ENCODE measurements at regions not wholly inside any gene's neighbourhood (a gene's known extent, or its start where the extent isn't known, plus 50 kb on each side); places are given as distances from the start of the nearest gene placed in this dataset.
"Not testable (repeated sequence)": the region's sequence is repeated elsewhere in the genome, so short reads cannot be mapped to it uniquely, and the experiment has no call there.

DNA sequence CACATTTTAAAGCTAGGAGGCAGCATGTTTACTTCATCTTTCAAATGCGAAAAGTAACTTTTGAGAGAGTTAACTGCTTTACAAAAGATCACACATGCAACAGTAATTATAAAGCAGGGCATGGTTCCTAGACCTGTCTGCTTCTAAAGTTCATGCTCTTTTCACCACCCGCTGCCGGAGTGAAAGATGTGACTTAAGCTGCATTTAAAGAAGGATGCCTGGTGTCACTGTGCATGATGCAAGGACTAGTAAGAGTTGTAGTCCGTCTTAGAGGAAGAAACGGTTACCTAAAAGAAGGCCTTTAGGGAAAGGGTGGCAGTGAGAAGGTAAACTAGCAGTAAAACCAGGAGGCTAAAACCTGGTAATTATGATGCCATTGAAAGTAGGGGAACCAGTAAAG is 1689.1 kb downstream of the KCNT2 start:
- DNase-seq (ENCODE audit: low read depth) = no peak

DNA sequence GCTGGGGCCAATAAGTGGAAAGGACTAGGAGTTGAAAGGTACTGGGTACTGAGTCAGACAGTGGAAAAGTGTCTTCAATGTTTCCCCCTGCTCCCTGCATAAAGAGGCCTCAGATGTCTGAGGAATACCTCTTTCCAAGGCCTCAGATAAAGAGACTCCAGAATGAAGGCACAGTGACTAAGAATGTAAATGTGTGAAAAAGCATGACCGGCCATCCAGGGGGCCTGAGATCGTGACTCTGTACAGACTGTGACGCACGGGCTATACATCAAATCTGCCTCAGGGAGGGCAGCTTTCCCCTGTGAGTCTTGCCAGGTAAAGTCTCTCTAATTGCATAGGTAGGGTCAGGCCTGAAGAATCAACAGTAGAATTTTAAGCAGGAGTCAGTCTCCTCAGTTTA is 1690.5 kb downstream of the KCNT2 start:
- no peak for DNase-seq (ENCODE audit: low read depth)

DNA sequence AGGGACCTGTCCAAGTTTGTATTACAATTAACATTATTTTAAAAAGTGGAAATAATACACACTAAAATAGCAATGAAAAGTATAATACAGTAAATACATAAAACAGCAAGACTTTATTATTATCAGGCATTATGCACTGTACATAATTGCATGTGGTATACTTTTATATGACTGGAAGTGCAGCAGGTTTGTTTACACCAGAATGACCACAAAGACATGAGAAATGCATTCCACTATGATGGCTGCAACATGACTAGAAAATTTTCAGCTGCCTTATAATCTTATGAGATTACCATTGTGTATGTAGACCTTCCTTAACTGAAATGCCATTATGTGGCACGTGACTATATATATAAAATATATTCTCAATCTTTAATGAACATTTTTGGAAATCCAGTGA is 1699.6 kb downstream of the KCNT2 start:
- DNase-seq (ENCODE audit: low read depth) = peak; percentile 76

DNA sequence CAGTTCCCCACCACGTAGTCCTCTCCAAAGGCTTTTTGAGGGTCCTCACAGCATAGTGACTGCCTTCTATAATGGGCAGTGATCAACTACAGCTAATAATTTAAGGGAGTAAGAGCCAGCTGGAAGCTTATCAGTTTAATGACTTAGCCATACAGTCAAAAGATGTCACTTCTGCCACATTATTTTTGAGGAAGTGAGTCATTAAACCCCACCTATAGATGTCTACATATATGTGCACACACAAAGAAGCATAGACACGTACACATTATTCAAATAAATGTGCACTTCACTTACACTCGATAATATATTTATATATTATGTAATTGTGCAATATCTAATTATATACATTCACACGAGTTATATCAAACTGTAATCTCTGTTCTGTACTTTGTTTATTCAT is 1704.7 kb downstream of the KCNT2 start:
- no peak for DNase-seq (ENCODE audit: low read depth)

DNA sequence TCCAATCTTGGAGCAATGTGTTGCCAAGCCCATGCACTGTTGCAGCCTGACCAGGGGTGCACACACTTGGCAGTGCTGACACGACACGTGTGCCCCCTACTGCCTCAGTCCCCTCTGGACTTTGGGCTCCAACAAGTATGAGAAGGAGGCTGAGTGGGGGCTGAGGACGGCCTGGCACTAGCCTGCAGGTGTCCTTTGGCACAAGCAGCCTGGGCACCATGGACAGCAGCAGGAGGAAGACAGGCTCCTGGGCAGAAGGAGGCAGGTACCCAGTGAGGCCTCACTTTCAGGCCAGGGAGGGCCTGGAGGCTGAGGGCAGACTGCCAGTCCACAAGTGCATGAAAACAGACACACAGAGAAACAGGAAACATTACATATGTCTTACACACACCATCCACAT is 1702.9 kb upstream of the B3GALT2 start:
- DNase-seq (ENCODE audit: low read depth) = no peak

DNA sequence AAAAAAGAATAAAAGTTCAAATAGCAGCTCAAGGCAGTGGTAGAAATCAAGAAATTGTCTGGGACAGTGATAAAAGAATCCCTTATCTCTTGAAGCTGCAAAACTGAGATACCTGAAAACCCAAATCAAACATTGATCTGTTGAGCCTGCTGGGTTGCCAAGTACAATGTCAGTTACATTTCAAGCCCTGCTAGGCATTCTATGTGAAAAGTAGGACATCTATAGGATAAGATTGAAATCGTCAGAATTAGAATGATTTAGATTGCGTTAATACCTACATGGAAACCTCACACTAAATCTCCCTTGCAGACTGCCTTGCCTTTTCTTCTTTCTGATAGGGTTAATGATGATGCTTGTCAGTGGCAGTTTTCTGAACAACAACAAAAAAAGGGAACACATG is 1684.4 kb upstream of the B3GALT2 start:
- no peak for DNase-seq (ENCODE audit: low read depth)

DNA sequence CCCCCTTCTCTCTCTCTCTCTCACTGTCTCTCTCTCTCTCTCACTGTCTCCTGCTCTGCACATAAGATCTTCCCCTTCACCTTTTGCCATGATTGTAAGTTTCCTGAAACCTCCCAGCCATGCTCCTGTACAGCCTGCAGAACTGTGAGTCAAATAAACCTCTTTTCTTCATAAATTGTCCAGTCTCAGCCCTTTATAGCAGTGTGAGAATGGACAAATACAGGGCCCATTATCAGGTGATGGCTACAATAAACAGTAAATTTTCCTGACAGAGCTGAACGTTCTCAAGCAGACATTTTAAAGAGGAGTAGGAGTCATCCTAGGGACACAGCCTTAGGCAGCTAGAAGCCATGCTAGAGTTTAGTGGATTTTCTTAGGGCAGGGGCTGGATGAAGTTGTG is 1679.7 kb upstream of the B3GALT2 start:
- DNase-seq (ENCODE audit: low read depth) = no peak

DNA sequence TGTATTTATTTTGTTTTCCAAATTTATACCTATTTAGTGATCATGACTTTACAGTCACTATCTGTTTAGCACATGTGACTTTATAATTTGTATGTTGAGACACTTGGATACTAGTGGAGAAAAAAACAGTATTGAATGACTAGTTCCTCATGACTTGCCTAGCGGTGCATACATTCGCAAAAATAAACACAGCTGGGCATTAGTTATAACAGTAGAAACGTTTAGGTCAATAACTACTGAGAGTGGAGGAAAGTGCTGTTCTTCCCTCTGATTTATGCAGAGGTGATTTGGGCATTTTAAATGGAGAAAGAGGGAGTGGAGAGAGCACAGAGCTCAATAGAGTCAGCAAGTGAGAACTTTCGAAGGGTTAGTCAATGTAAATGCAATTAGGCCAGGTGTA is 1679.0 kb upstream of the B3GALT2 start:
- DNase-seq (ENCODE audit: low read depth) = no peak

DNA sequence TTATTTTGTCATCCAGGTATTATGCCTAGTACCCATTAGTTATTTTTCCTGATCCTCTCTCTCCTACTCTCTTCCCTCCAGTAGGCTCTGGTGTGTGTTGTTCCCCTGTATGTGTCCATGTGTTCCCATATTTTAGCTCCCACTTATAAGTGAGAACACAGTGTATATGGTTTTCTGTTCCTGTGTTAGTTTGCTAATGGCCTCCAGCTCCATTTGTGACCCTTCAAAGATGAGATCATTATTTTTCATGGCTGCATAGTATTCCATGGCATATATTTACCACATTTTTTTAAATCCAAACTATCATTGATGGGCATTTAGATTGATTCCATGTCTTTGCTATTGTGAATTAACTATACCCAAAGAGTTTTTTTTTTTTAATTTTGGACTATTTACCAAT is 1675.7 kb upstream of the B3GALT2 start:
- no peak for DNase-seq (ENCODE audit: low read depth)

DNA sequence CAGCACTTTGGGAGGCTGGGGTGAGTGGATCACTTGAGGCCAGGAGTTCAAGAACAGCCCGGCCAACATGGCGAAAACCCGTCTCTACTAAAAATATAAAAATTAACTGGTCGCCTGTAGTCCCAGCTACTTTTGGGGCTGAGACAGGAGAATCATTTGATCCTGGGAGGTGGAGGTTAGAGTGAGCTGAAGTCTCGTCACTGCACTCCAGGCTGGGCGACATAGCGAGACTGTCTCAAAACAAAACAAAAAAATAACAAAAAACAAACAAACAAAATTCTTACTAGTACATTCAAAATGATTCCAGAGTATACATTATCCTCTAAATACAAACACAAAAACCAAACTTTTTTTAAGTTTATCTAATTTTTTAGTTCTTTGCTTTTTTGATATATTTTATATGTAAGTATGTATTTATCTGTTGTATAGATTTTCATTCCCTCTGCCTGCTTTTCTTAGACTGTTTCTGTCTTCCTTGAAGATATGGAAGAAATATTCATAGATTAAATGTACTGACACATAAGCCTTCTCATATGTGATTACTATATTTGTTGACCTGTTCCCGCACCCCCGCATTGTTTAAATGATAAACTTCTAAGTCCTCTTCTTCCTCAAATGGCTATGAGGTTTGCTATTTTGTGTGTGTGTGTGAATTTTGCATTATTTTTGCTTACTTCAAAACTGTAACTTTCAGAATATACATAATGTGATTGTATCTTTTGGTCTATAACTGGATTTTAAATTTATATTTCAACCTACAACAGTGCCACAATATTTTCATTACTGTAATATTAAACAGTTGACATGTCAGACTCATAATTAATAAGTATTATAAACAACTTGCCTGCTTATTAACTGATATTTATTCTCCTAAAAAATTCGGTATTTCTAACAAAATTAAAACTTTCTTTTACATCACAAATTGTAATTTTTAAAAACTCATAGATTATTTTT is 1674.1 kb upstream of the B3GALT2 start:
- no peak for DNase-seq (ENCODE audit: low read depth)

DNA sequence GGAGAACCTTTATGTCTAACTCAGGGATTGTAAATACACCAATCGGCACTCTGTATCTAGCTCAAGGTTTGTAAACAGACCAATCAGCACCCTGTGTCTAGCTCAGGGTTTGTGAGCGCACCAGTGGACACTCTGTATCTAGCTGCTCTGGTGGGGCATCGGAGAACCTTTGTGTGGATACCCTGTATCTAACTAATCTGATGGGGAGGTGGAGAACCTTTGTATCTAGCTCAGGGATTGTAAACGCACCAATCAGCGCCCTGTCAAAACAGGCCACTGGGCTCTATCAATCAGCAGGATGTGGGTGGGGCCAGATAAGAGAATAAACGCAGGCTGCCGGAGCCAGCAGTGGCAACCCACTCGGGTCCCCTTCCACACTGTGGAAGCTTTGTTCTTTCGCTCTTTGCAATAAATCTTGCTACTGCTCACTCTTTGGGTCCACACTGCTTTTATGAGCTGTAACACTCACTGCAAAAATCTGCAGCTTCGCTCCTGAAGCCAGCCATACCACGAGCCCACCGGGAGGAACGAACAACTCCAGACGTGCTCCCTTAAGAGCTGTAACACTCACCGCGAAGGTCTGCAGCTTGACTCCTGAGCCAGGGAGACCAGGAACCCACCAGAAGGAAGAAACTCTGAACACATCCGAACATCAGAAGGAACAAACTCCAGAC is 1673.2 kb upstream of the B3GALT2 start:
- DNase-seq (ENCODE audit: low read depth) = not testable (repeated sequence)

DNA sequence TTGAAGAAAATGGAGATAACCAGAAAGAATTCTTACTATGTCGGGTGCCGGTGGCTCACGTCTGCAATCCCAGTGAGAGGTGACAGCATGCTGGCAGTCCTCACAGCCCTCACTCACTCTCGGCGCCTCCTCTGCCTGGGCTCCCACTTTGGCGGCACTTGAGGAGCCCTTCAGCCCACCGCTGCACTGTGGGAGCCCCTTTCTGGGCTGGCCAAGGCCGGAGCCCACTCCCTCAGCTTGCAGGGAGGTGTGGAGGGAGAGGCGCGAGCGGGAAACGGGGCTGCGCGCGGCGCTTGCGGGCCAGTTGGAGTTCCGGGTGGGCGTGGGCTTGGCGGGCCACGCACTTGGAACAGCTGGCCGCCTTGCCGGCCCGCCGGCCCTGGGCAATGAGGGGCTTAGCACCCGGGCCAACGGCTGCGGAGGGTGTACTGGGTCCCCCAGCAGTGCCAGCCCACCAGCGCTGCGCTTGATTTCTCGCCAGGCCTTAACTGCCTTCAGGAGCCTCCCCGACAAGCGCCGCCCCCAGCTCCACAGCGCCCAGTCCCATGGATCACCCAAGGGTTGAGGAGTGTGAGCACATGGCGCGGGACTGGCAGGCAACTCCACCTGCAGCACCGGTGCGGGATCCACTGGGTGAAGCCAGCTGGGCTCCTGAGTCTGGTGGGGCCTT is 1672.5 kb upstream of the B3GALT2 start:
- DNase-seq (ENCODE audit: low read depth) = not testable (repeated sequence)

DNA sequence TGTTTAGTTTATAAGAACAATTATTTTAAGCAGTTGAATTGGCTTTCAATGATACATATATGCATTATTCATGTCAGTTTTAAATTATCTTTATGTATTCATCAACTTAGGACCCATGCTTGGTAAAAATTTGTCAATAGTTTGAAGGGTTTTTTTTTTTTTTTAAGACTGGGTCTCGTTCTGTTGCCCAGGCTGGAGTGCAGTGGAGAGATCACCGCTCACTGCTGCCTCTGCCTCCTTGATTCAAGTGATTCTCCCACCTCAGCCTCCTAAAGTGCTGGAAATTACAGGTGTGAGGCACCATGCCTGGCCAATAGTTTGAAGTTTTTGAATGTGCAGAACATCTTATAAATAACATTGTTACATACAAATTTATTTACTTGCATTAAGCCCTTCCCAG is 1671.0 kb upstream of the B3GALT2 start:
- DNase-seq (ENCODE audit: low read depth) = no peak

DNA sequence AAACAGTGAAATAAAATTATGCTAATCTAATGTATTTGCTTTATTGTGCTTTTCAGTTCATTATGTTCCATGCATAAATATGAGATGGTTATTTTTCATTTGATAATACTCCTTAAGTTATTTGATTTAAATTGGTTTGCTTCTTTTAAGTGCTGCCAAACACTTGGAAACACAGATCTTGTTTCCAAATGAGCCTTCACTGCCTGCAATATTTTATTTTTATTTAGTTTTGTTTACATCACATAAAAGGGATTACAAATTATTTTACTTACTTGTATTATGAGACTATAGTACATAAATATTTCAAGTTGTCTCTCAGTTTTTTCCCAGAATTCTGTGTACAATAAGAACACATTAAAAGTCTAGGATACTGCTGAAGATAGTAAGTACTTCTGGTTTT is 1662.4 kb upstream of the B3GALT2 start:
- no peak for DNase-seq (ENCODE audit: low read depth)

DNA sequence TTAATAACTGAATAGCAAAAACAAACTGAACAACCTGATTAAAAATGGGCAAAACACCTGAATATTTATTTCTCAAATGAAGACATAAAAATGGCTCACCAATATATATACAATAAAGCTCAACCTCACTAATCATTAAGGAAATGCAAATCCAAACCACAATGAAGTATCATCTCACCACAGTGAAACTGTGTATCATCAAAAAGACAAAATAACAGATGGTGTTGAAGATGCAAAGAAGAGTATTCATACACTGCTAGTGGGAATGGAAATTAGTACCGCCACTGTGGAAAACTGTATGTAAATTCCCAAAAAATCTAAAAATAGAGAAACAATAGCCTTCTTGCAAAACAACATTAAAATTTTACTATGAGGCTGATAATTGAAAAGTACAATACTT is 1660.1 kb upstream of the B3GALT2 start:
- DNase-seq (ENCODE audit: low read depth) = no peak

DNA sequence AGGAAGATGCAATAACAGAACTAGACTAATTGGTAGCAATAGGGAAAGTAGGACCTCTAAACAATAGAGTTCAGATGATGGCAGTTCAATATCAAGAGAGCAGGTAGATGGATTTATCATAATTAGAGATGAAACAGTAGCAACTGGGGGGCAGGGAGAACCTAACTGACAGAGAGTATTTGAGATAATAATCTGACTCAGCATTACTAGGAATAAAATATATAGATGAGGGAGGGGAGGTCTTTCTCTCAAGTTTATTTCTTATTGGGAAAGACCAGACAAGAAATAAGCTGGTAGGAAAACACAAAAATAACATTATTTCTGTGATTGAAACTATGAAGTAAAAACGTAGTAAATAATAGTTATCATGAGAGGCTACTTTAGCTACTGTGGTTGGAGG is 1656.7 kb upstream of the B3GALT2 start:
- no peak for DNase-seq (ENCODE audit: low read depth)

DNA sequence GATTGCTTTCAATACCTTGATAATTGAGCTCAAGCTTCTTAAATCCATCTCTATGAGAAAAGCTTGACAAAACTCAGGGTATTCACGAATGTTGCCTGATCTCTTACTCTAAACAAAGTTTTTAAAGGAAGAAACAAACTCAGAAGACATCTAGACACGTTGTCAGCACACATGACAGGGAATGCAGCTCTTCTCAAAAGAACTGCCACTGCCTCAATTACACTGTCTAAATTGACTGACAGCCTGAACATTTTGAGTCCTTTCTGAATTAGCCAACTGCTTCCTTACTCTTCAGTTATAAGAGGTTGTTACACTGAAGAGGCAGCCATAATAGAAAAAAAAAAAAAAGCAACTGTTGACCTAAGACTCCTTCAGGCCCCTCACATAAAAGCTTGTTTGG is 1646.7 kb upstream of the B3GALT2 start:
- DNase-seq (ENCODE audit: low read depth) = no peak

DNA sequence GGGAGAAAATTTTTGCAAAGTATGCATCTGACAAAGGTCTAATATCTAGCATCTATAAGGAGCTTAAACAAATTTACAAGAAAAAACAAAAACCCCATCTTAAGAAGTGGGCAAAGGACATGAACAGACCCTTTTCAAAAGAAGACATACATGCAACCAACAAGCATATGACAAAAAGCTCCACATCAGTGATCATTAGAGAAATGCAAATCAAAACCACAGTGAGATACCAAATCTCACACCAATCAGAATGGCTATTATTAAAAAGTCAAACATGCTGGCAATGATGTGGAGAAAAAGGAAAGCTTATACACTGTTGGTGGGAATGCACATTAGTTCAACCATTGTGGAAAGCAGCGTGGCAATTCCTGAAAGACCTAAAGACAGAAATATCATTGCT is 1645.2 kb upstream of the B3GALT2 start:
- not testable (repeated sequence) for DNase-seq (ENCODE audit: low read depth)

DNA sequence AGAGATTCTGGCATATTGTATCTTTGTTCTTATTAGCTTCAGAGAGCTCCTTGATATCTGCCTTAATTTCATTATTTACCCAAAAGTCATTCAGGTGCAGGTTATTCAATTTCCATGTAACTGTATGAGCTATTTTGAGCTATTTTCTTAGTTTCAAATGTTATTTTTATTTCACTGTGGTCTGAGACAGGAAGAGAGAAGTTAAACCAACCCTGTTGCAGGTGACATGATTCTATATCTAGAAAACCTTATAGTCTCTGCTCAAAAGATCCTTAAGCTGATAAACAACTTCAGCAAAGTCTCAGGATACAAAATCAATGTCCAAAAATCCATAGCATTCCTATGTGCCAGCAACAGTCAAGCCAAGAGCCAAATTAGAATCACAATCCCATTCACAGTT is 1644.0 kb upstream of the B3GALT2 start:
- no peak for DNase-seq (ENCODE audit: low read depth)

DNA sequence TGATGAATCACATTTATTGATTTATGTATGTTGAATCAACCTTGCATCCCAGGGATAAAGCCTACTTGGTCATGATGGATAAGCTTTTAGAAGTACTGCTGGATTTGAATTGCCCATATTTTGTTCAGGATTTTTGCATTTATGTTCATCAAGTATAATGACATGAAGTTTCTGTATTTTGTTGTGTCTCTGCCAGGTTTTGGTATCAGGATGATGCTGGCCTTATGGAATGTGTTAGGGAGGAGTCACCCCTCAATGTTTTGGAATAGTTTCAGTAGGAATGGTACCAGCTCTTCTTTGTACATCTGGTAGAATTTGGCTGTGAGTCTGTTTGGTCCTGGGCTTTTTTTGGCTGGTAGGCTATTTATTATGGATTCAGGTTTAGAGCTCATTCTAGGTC is 1643.1 kb upstream of the B3GALT2 start:
- DNase-seq (ENCODE audit: low read depth) = peak; percentile 44

DNA sequence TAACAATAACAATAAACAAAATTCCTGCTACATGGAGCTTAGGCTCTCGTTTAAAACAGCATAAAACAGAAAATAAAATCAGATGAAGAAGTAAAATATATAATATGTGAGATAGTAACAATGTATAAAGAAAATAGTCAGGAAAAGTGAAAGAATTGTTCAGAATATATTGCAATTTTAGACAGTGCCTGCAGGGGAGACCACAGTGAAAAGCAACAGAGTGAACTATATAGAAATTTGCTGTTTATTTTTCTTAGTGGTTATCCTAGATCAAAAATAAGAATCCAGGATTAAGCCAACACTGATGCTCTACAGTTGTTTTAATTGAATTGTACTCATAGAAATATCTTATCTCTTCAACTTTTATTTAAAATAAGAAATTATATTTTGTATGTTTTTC is 1639.0 kb upstream of the B3GALT2 start:
- DNase-seq (ENCODE audit: low read depth) = no peak

DNA sequence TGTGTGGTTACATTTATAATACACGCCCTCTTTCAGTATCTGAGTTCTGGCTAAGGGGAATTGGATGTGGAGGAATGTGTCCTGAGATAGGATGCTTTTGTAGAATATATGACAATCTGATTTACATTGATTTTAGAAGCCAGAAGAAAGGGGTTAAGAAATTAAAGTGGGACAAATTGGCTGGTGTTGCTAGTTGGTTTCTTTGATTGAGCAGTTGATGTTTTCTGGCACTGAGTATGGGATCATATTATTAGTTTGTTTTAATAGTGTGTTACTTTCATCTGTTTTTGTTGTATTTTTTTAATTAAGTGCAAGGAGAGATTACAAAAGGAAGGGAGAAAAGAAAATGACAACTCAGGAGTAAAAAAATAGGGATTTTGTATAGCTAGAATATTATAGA is 1634.7 kb upstream of the B3GALT2 start:
- no peak for DNase-seq (ENCODE audit: low read depth)

DNA sequence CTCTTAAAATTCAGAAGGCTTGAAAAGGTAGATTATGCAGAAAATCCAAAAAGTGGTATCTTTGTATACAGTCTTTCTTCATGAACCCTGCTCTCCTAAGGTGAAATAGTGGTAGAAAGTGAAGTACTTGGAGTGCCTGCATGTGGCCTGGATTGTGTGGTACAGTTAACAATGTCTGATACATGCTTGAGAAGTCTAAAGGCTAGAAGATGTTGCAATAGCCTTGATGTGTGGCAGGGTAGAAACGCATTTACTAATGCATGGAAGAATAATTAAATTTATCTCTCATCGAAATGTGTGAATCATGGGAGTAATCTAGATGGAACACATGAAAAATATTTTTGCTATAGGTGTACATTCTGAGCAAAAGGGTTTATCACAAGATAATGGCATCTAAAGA is 1632.3 kb upstream of the B3GALT2 start:
- peak; percentile 36 for DNase-seq (ENCODE audit: low read depth)
